Lower leg skin (tissue), 3 donors: ENCODE measurements at regions not wholly inside any gene's neighbourhood (a gene's known extent, or its start where the extent isn't known, plus 50 kb on each side); places are given as distances from the start of the nearest gene placed in this dataset.

ENCODE experiments used
- POLR2A ChIP-seq, 2 donors: fragments of 450-650 bp; IDR thresholded peaks; one replicate each; pipeline ENCODE4 v1.6.1; 2016 to 2017; ENCODE audit warnings: antibody characterized with exemption in 2 of 2, mild to moderate bottlenecking in 1 of 2, moderate library complexity in 1 of 2
- TF ChIP-seq, protein P1 (sequence below), 3 donors: fragments of 450-650 bp; IDR thresholded peaks; one replicate each; pipeline ENCODE4 v1.5.1; 2016; ENCODE audit warnings: antibody characterized with exemption in 3 of 3, mild to moderate bottlenecking in 3 of 3, moderate library complexity in 2 of 3

GRCh38 chr9:81789721-81790120 lies 100.4 kb upstream of the TLE1 start:
- no peak for TF ChIP-seq POLR2A (IDR thresholded peaks at IDR 0.05)
- TF ChIP-seq, protein P1, sequence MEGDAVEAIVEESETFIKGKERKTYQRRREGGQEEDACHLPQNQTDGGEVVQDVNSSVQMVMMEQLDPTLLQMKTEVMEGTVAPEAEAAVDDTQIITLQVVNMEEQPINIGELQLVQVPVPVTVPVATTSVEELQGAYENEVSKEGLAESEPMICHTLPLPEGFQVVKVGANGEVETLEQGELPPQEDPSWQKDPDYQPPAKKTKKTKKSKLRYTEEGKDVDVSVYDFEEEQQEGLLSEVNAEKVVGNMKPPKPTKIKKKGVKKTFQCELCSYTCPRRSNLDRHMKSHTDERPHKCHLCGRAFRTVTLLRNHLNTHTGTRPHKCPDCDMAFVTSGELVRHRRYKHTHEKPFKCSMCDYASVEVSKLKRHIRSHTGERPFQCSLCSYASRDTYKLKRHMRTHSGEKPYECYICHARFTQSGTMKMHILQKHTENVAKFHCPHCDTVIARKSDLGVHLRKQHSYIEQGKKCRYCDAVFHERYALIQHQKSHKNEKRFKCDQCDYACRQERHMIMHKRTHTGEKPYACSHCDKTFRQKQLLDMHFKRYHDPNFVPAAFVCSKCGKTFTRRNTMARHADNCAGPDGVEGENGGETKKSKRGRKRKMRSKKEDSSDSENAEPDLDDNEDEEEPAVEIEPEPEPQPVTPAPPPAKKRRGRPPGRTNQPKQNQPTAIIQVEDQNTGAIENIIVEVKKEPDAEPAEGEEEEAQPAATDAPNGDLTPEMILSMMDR (IDR thresholded peaks at IDR 0.05), result no peak
